C4-2B (cell line): ENCODE measurements at regions not wholly inside any gene's neighbourhood (a gene's known extent, or its start where the extent isn't known, plus 50 kb on each side); places are given as distances from the start of the nearest gene placed in this dataset.

Experiments used
- H3K27ac ChIP-seq: fragments of 450-650 bp; 2 replicates; pipeline ENCODE4 v1.5.1; 2017
- CTCF ChIP-seq: fragments of 450-650 bp; conservative IDR thresholded peaks from 2 replicates; pipeline ENCODE4 v1.5.1; 2017; ENCODE audit warnings: mild to moderate bottlenecking
- ZFX ChIP-seq: fragments of 450-650 bp; IDR thresholded peaks from 2 replicates; pipeline ENCODE4 v1.6.1; 2017

- TF ChIP-seq ZFX (no peak), CTCF (no peak)
- H3K27ac ChIP-seq: no peak overlapping the region
Measured at GRCh38 chr4:18247189-18247588, 225.6 kb upstream of the LCORL start.

- TF ChIP-seq ZFX (no peak), CTCF (no peak)
- H3K27ac ChIP-seq: no peak overlapping the region
Measured at GRCh38 chr4:18242919-18243693, 221.6 kb upstream of the LCORL start.

GRCh38 chr4:18241727-18242126, 220.2 kb upstream of the LCORL start:
- no peak overlapping the region for H3K27ac ChIP-seq
- TF ChIP-seq CTCF (no peak), ZFX (no peak)

- TF ChIP-seq CTCF (no peak), ZFX (no peak)
- no peak overlapping the region for H3K27ac ChIP-seq
Measured at GRCh38 chr4:18234108-18234507, 212.6 kb upstream of the LCORL start.

GRCh38 chr4:18231726-18232125, 210.2 kb upstream of the LCORL start:
- H3K27ac ChIP-seq: no peak overlapping the region
- TF ChIP-seq CTCF (no peak), ZFX (no peak)

- no peak for TF ChIP-seq CTCF
- TF ChIP-seq ZFX: no peak
Measured at GRCh38 chr4:18227880-18228279, 206.3 kb upstream of the LCORL start.

GRCh38 chr4:18214411-18215055, 193.0 kb upstream of the LCORL start:
- no peak for TF ChIP-seq CTCF

More at GRCh38 chr4:18227880-18228279, 206.3 kb upstream of the LCORL start:
- no peak overlapping the region for H3K27ac ChIP-seq

More at GRCh38 chr4:18214411-18215055, 193.0 kb upstream of the LCORL start:
- H3K27ac ChIP-seq: no peak overlapping the region
